ENCODE measurements at regions not wholly inside any gene's neighbourhood (a gene's known extent, or its start where the extent isn't known, plus 50 kb on each side); places are given as distances from the start of the nearest gene placed in this dataset.

DNA sequence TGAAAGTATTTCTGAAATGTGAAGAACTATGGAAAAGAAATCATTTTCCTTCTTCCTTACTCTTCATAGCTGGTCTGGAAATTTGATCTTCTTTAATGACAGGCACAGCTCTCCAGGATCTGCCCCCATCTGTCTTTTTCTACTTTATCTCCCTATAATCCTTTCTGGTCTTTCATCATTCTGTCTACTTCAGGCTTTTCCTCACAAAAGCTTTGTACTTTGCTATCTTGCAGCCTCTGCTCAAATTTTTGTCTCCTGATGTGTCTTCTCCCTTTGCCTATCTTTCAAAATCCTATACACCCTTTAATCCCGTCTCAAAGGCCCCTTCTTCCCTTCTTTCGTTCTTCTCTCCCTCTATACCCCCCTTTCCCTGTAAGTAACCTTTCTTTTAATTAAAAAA lies 114.9 kb upstream of the ATP10B start:
- Histone ChIP-seq H3K36me3 (no peaks in the 10 kb centered on the region), H3K4me3 (no peak overlapping the region), H3K27me3 (no peaks in the 10 kb centered on the region), H3K4me1 (no peaks in the 10 kb centered on the region), H3K9me3 (no peaks in the 10 kb centered on the region), H3K27ac (no peak overlapping the region)
- no peak for TF ChIP-seq POLR2AphosphoS5 (IDR thresholded peaks at IDR 0.05)
- TF ChIP-seq, protein P1, sequence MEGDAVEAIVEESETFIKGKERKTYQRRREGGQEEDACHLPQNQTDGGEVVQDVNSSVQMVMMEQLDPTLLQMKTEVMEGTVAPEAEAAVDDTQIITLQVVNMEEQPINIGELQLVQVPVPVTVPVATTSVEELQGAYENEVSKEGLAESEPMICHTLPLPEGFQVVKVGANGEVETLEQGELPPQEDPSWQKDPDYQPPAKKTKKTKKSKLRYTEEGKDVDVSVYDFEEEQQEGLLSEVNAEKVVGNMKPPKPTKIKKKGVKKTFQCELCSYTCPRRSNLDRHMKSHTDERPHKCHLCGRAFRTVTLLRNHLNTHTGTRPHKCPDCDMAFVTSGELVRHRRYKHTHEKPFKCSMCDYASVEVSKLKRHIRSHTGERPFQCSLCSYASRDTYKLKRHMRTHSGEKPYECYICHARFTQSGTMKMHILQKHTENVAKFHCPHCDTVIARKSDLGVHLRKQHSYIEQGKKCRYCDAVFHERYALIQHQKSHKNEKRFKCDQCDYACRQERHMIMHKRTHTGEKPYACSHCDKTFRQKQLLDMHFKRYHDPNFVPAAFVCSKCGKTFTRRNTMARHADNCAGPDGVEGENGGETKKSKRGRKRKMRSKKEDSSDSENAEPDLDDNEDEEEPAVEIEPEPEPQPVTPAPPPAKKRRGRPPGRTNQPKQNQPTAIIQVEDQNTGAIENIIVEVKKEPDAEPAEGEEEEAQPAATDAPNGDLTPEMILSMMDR (IDR thresholded peaks at IDR 0.05): no peak
- TF ChIP-seq POLR2A (IDR thresholded peaks at IDR 0.05): no peak
- TF ChIP-seq EP300 (IDR thresholded peaks at IDR 0.05): no peak
- no peak for ATAC-seq (ENCODE audit: low FRiP score in 2 of 2)
- no peak for DNase-seq
- WGBS, 2 donors: 41 to 59% methylated on average over 2 of the region's 2 CpGs

GRCh38 chr5:160961761-160962160 lies 109.8 kb upstream of the ATP10B start:
- Histone ChIP-seq H3K27ac (no peak overlapping the region), H3K9me3 (no peaks in the 10 kb centered on the region), H3K4me3 (no peak overlapping the region), H3K36me3 (no peaks in the 10 kb centered on the region), H3K27me3 (no peaks in the 10 kb centered on the region), H3K4me1 (no peaks in the 10 kb centered on the region)
- 80 to 89% methylated on average over 2 of the region's 2 CpGs for WGBS, 2 donors
- DNase-seq (no peak), ATAC-seq (ENCODE audit: low FRiP score in 2 of 2) (no peak)
- TF ChIP-seq, protein P1 (IDR thresholded peaks at IDR 0.05): no peak
- TF ChIP-seq EP300 (IDR thresholded peaks at IDR 0.05) (no peak), POLR2A (IDR thresholded peaks at IDR 0.05) (no peak), POLR2AphosphoS5 (IDR thresholded peaks at IDR 0.05) (no peak)

DNA sequence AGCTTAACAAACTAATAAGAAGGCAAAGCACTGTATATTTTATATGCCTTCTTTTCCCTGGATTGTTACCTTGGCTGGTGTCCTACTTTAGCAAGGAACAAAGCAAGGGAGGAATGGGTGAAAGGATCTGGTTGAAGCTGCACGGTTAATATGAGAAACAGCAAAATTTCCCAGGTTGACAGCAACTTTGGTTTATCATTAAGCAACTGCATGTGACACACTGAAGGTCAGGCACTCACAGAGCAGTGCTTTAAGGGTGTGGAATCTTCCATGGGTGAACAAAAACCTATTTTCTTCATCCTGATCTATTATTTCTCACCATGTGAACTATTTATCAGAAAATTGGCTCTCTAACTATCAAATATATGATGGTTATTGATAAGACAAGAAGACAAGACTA lies 109.0 kb upstream of the ATP10B start:
- no peak for ATAC-seq (ENCODE audit: low FRiP score in 2 of 2)
- H3K27ac ChIP-seq: no peak overlapping the region
- H3K4me1 ChIP-seq: no peaks in the 10 kb centered on the region
- H3K9me3 ChIP-seq: no peaks in the 10 kb centered on the region
- no peaks in the 10 kb centered on the region for H3K36me3 ChIP-seq
- H3K4me3 ChIP-seq: no peak overlapping the region
- 50 to 69% methylated on average over 1 of the region's 1 CpG for WGBS, 2 donors
- no peak for DNase-seq
- H3K27me3 ChIP-seq: no peaks in the 10 kb centered on the region
- TF ChIP-seq, protein P1 (IDR thresholded peaks at IDR 0.05): no peak
- no peak for TF ChIP-seq POLR2A (IDR thresholded peaks at IDR 0.05)
- no peak for TF ChIP-seq POLR2AphosphoS5 (IDR thresholded peaks at IDR 0.05)
- TF ChIP-seq EP300 (IDR thresholded peaks at IDR 0.05): no peak

GRCh38 chr5:160960592-160960991 lies 108.6 kb upstream of the ATP10B start:
- Histone ChIP-seq H3K4me3 (no peak overlapping the region), H3K9me3 (no peaks in the 10 kb centered on the region), H3K27ac (no peak overlapping the region), H3K36me3 (no peaks in the 10 kb centered on the region), H3K27me3 (no peaks in the 10 kb centered on the region), H3K4me1 (no peaks in the 10 kb centered on the region)
- WGBS, 2 donors: 55 to 75% methylated on average over 2 of the region's 2 CpGs
- no peak for DNase-seq
- peak in 1 of 2 donors; percentile 21 for ATAC-seq (ENCODE audit: low FRiP score in 2 of 2)
- no peak for TF ChIP-seq POLR2AphosphoS5 (IDR thresholded peaks at IDR 0.05)
- TF ChIP-seq POLR2A (IDR thresholded peaks at IDR 0.05): no peak
- TF ChIP-seq, protein P1 (IDR thresholded peaks at IDR 0.05): no peak
- no peak for TF ChIP-seq EP300 (IDR thresholded peaks at IDR 0.05)

DNA sequence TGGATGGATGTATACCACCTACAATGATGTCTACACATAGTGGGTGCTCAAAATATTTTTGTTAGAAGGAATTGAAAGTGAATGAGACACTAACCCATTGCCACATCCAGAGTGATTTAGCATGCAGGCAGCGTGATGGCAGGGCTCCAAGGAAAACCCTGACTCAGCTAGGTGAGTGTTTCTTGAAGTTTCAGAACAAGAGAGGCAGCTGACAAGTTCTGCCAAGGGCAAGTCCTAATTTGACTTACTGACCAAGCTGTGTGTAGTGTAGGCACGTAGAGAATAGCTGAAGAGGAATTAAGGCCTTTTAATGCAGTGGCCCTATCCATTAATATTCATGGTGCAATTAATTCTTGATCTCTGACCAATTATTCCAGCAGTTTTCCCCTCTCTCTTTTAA lies 107.8 kb upstream of the ATP10B start:
- DNase-seq: peak in 1 of 2 donors; percentile 90
- H3K27ac ChIP-seq: no peak overlapping the region
- no peaks in the 10 kb centered on the region for H3K4me1 ChIP-seq
- no peaks in the 10 kb centered on the region for H3K36me3 ChIP-seq
- H3K9me3 ChIP-seq: no peaks in the 10 kb centered on the region
- TF ChIP-seq POLR2AphosphoS5 (IDR thresholded peaks at IDR 0.05) (no peak), POLR2A (IDR thresholded peaks at IDR 0.05) (no peak)
- TF ChIP-seq, protein P1 (IDR thresholded peaks at IDR 0.05): no peak
- peak in 1 of 2 donors; percentile 32 for ATAC-seq (ENCODE audit: low FRiP score in 2 of 2)
- WGBS, 2 donors: 43 to 68% methylated on average over 2 of the region's 2 CpGs
- H3K4me3 ChIP-seq: no peak overlapping the region
- no peaks in the 10 kb centered on the region for H3K27me3 ChIP-seq

Data from upper lobe of left lung (tissue), 6 donors.